SK-N-SH (cell line): ENCODE measurements at regions not wholly inside any gene's neighbourhood (a gene's known extent, or its start where the extent isn't known, plus 50 kb on each side); places are given as distances from the start of the nearest gene placed in this dataset.

ENCODE experiments used
- CTCF ChIA-PET: fragments of 300-600, 350-600 bp; formaldehyde crosslinking; extraction: SDS; loops from one replicate; lab custom pipeline; 2021; lab: Yijun Ruan, JAX
- POLR2A ChIA-PET: fragments of 350-600 bp; sonication (Branson Sonifier 250); formaldehyde crosslinking; extraction: SDS; loops from one replicate; lab custom pipeline; 2020; ENCODE audit warnings: antibody characterized with exemption, inconsistent platforms; lab: Yijun Ruan, JAX
- DNase-seq: peaks from one replicate; pipeline ENCODE4 v3.0.0; 2012
- H2AFZ ChIP-seq: fragments of 200-600 bp; sonication (generic); 2 replicates; pipeline ENCODE4 v1.8.1; 2016; ENCODE audit warnings: antibody characterized with exemption, mild to moderate bottlenecking, low read depth
- H3F3A ChIP-seq: fragments of 200-600 bp; sonication (generic); replicated peaks from 2 replicates; pipeline ENCODE3; 2016; ENCODE audit warnings: antibody characterized with exemption, mild to moderate bottlenecking; ENCODE audit not compliant: insufficient read depth
- H3K27ac ChIP-seq, 2 experiments: fragments of 200-500 bp in 1 of 2; fragments of 200-600 bp in 1 of 2; sonication (Bioruptor generic) in 1 of 2; sonication (generic), shearing (Covaris generic) in 1 of 2; 2 replicates each; pipeline versions ENCODE4 v1.5.1 to v1.6.1; 2014 to 2016; ENCODE audit warnings: low read depth in 2 of 2, inconsistent platforms in 1 of 2, low read length in 1 of 2, mild to moderate bottlenecking in 1 of 2, mixed read lengths in 1 of 2
- H3K27me3 ChIP-seq: fragments of 200-600 bp; sonication (generic), shearing (Covaris generic); 2 replicates; pipeline ENCODE4 v1.6.1; 2016; ENCODE audit warnings: mixed run types; ENCODE audit not compliant: insufficient read depth
- H3K36me3 ChIP-seq, 2 experiments: fragments of 200-500 bp in 1 of 2; fragments of 200-600 bp in 1 of 2; sonication (Bioruptor generic) in 1 of 2; sonication (generic) in 1 of 2; replicated peaks in 1 of 2; 2 replicates each; pipeline versions ENCODE3 to v1.5.1; 2014 to 2016; ENCODE audit warnings: low read length in 1 of 2, mild to moderate bottlenecking in 1 of 2; ENCODE audit not compliant: insufficient read depth in 2 of 2, control insufficient read depth in 1 of 2
- H3K4me1 ChIP-seq, 2 experiments: fragments of 200-500 bp in 1 of 2; fragments of 200-600 bp in 1 of 2; sonication (Bioruptor generic) in 1 of 2; sonication (generic), shearing (Covaris generic) in 1 of 2; 2 replicates each; pipeline versions ENCODE4 v1.5.1 to v1.6.1; 2014 to 2016; ENCODE audit warnings: low read depth in 1 of 2, low read length in 1 of 2, mixed run types in 1 of 2; ENCODE audit not compliant: insufficient read depth in 2 of 2, control insufficient read depth in 1 of 2
- H3K4me2 ChIP-seq: fragments of 200-600 bp; sonication (generic), shearing (Covaris generic); 2 replicates; pipeline ENCODE4 v1.6.1; 2017; ENCODE audit warnings: mixed run types
- H3K4me3 ChIP-seq, 2 experiments: fragments of 200-500 bp in 1 of 2; fragments of 200-600 bp in 1 of 2; sonication (Bioruptor generic) in 1 of 2; sonication (generic), shearing (Covaris generic) in 1 of 2; 2 replicates each; pipeline versions ENCODE4 v1.5.1 to v1.8.1; 2014 to 2016; ENCODE audit warnings: low read depth in 2 of 2, inconsistent platforms in 1 of 2, low read length in 1 of 2, mild to moderate bottlenecking in 1 of 2, mixed read lengths in 1 of 2, moderate library complexity in 1 of 2
- H3K79me2 ChIP-seq: fragments of 200-600 bp; sonication (generic); 2 replicates; pipeline ENCODE4 v1.8.1; 2017; ENCODE audit warnings: mild to moderate bottlenecking; ENCODE audit not compliant: insufficient read depth
- H3K9ac ChIP-seq: fragments of 200-600 bp; sonication (generic); 2 replicates; pipeline ENCODE4 v1.6.1; 2017; ENCODE audit warnings: mixed run types
- H3K9me2 ChIP-seq: fragments of 200-600 bp; sonication (generic); 2 replicates; pipeline ENCODE4 v1.6.1; 2017; ENCODE audit warnings: mixed run types
- H3K9me3 ChIP-seq: fragments of 200-600 bp; sonication (generic); 2 replicates; pipeline ENCODE4 v1.6.1; 2017; ENCODE audit warnings: mixed run types, mild to moderate bottlenecking, moderate library complexity
- H4K20me1 ChIP-seq: fragments of 200-600 bp; sonication (generic); 2 replicates; pipeline ENCODE4 v1.6.1; 2017; ENCODE audit warnings: mild to moderate bottlenecking, mixed run types; ENCODE audit not compliant: insufficient read depth
- CHD2 ChIP-seq: fragments of 150-350 bp; IDR thresholded peaks from 2 replicates; pipeline ENCODE4 v1.6.1; 2018; ENCODE audit warnings: low read length; ENCODE audit not compliant: partially characterized antibody
- ELF1 ChIP-seq: IDR thresholded peaks from 2 replicates; pipeline ENCODE4 v1.4.0; 2012
- FOSL2 ChIP-seq: IDR thresholded peaks from 2 replicates; pipeline ENCODE4 v1.4.0; 2012; ENCODE audit warnings: low read depth, mild to moderate bottlenecking, moderate library complexity, borderline replicate concordance
- FOXJ3 ChIP-seq: sonication (generic); formaldehyde crosslinking; IDR thresholded peaks from 2 replicates; pipeline ENCODE4 v1.5.1; 2020; ENCODE audit warnings: mild to moderate bottlenecking, missing genetic modification reagents
- FOXM1 ChIP-seq: IDR thresholded peaks from 2 replicates; pipeline ENCODE4 v1.4.0; 2012; ENCODE audit warnings: low read depth, mild to moderate bottlenecking
- GABPA ChIP-seq: IDR thresholded peaks from 2 replicates; pipeline ENCODE4 v1.4.0; 2012; ENCODE audit warnings: low read depth, mild to moderate bottlenecking
- GATA2 ChIP-seq: sonication (generic); formaldehyde crosslinking; IDR thresholded peaks from 2 replicates; pipeline ENCODE4 v1.5.0; 2020; ENCODE audit warnings: mild to moderate bottlenecking, missing genetic modification reagents
- JUND ChIP-seq: IDR thresholded peaks from 2 replicates; pipeline ENCODE4 v1.4.0; 2012
- MEF2A ChIP-seq: IDR thresholded peaks from 2 replicates; pipeline ENCODE4 v1.4.0; 2012; ENCODE audit warnings: low read depth, borderline replicate concordance
- NRF1 ChIP-seq: IDR thresholded peaks from 2 replicates; pipeline ENCODE4 v1.6.1; 2012; ENCODE audit warnings: low read depth, mild to moderate bottlenecking, low read length
- RFX5 ChIP-seq: IDR thresholded peaks from 2 replicates; pipeline ENCODE4 v1.6.1; 2012; ENCODE audit warnings: mild to moderate bottlenecking, improper control_type of control experiment, low read length
- SIN3A ChIP-seq: IDR thresholded peaks from 2 replicates; pipeline ENCODE4 v1.6.1; 2012; ENCODE audit warnings: low read depth, mild to moderate bottlenecking, low read length, moderate library complexity, borderline replicate concordance
- TAF1 ChIP-seq: IDR thresholded peaks from 2 replicates; pipeline ENCODE4 v1.6.1; 2012; ENCODE audit warnings: low read depth, mild to moderate bottlenecking, low read length, moderate library complexity, borderline replicate concordance
- TCF12 ChIP-seq: IDR thresholded peaks from 2 replicates; pipeline ENCODE4 v1.4.0; 2012
- USF2 ChIP-seq: fragments of 150-350 bp; IDR thresholded peaks from 2 replicates; pipeline ENCODE4 v1.6.1; 2017; ENCODE audit warnings: antibody characterized with exemption, low read length, low read depth, borderline replicate concordance
- WGBS: methylation state at CpG from one replicate; pipeline ENCODE4 v1.1.6; 2017; ENCODE audit warnings: low lambda C conversion rate; 5-methylcytosine and 5-hydroxymethylcytosine counted together
- TF ChIP-seq, protein P1 (sequence below): IDR thresholded peaks from 2 replicates; pipeline ENCODE4 v1.4.0; 2012; ENCODE audit warnings: low read depth, borderline replicate concordance
- TF ChIP-seq, protein P2 (sequence below): IDR thresholded peaks from 2 replicates; pipeline ENCODE4 v1.4.0; 2012; ENCODE audit warnings: low read depth, borderline replicate concordance
- TF ChIP-seq, protein P3 (sequence below): fragments of 150-350 bp; IDR thresholded peaks from 2 replicates; pipeline ENCODE4 v1.6.1; 2016; ENCODE audit warnings: mild to moderate bottlenecking, low read depth, low read length
- TF ChIP-seq, protein P4 (sequence below): IDR thresholded peaks from 2 replicates; pipeline ENCODE4; 2012

- H3K9ac ChIP-seq, result no peak overlapping the region
- H3F3A ChIP-seq, result no peaks in the 10 kb centered on the region
- 10% methylated on average over 1 of the region's 1 CpG for WGBS
- DNase-seq, result no peak
- H3K9me3 ChIP-seq, result no peaks in the 10 kb centered on the region
- H3K9me2 ChIP-seq, result no peaks in the 10 kb centered on the region
- H2AFZ ChIP-seq, result no peak overlapping the region
- no peaks in the 10 kb centered on the region for H3K79me2 ChIP-seq
- H3K4me2 ChIP-seq, result no peak overlapping the region
- H3K4me3 ChIP-seq, result no peak overlapping the region
- no peaks in the 10 kb centered on the region for H3K36me3 ChIP-seq
- CTCF ChIA-PET, result no interaction called here
- no peak overlapping the region for H3K27ac ChIP-seq
- H3K27me3 ChIP-seq, result no peaks in the 10 kb centered on the region
- no peak for TF ChIP-seq CHD2
- no peak for TF ChIP-seq FOSL2
- TF ChIP-seq TAF1, result no peak
- TF ChIP-seq NRF1, result no peak
- no peak for TF ChIP-seq MEF2A
- no peak for TF ChIP-seq FOXM1
- TF ChIP-seq RFX5, result no peak
- TF ChIP-seq GATA2 (CRISPR knock-in tag), result no peak
- TF ChIP-seq TCF12, result no peak
- no peak for TF ChIP-seq USF2
- TF ChIP-seq GABPA, result no peak
- TF ChIP-seq SIN3A, result no peak
- TF ChIP-seq FOXJ3 (CRISPR knock-in tag), result no peak
- TF ChIP-seq, protein P1, sequence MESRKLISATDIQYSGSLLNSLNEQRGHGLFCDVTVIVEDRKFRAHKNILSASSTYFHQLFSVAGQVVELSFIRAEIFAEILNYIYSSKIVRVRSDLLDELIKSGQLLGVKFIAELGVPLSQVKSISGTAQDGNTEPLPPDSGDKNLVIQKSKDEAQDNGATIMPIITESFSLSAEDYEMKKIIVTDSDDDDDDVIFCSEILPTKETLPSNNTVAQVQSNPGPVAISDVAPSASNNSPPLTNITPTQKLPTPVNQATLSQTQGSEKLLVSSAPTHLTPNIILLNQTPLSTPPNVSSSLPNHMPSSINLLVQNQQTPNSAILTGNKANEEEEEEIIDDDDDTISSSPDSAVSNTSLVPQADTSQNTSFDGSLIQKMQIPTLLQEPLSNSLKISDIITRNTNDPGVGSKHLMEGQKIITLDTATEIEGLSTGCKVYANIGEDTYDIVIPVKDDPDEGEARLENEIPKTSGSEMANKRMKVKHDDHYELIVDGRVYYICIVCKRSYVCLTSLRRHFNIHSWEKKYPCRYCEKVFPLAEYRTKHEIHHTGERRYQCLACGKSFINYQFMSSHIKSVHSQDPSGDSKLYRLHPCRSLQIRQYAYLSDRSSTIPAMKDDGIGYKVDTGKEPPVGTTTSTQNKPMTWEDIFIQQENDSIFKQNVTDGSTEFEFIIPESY, result no peak
- TF ChIP-seq, protein P2, sequence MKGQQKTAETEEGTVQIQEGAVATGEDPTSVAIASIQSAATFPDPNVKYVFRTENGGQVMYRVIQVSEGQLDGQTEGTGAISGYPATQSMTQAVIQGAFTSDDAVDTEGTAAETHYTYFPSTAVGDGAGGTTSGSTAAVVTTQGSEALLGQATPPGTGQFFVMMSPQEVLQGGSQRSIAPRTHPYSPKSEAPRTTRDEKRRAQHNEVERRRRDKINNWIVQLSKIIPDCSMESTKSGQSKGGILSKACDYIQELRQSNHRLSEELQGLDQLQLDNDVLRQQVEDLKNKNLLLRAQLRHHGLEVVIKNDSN, result no peak
- TF ChIP-seq, protein P3, sequence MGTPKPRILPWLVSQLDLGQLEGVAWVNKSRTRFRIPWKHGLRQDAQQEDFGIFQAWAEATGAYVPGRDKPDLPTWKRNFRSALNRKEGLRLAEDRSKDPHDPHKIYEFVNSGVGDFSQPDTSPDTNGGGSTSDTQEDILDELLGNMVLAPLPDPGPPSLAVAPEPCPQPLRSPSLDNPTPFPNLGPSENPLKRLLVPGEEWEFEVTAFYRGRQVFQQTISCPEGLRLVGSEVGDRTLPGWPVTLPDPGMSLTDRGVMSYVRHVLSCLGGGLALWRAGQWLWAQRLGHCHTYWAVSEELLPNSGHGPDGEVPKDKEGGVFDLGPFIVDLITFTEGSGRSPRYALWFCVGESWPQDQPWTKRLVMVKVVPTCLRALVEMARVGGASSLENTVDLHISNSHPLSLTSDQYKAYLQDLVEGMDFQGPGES, result no peak
- no peak for TF ChIP-seq JUND
- TF ChIP-seq, protein P4, sequence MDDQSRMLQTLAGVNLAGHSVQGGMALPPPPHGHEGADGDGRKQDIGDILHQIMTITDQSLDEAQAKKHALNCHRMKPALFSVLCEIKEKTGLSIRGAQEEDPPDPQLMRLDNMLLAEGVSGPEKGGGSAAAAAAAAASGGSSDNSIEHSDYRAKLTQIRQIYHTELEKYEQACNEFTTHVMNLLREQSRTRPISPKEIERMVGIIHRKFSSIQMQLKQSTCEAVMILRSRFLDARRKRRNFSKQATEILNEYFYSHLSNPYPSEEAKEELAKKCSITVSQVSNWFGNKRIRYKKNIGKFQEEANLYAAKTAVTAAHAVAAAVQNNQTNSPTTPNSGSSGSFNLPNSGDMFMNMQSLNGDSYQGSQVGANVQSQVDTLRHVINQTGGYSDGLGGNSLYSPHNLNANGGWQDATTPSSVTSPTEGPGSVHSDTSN, result no peak
- no peak for TF ChIP-seq ELF1
- TF ChIP-seq, all 33 proteins: peak for 0
- POLR2A ChIA-PET, result no interaction called here
- Histone ChIP-seq H4K20me1 (no peaks in the 10 kb centered on the region), H3K4me1 (no peaks in the 10 kb centered on the region)
Observed at GRCh38 chr2:147033044-147033443, 811.8 kb upstream of the ACVR2A start.
